ENCODE measurements at regions not wholly inside any gene's neighbourhood (a gene's known extent, or its start where the extent isn't known, plus 50 kb on each side); places are given as distances from the start of the nearest gene placed in this dataset.

DNA sequence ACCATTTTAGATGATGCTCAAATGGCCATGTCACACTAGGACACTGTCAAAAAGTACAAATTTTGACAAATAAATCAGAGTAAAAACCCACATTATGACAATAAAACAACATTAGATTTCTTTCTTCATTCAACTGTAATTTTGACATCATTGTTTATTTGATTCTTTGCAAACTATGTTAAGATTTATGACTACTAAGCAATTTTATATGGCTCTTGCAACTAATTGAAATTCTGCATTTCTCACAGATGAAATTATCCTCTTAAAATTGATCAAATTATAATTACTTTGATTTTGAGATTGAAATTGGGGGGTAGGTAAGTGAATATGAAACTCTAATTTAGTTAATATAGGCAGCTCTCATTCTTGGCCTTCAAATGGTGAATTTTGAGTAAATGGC, 59.8 kb downstream of the ATOH1 start:
- Histone ChIP-seq H3K4me2 (ENCODE audit: unreplicated experiment) (no peak overlapping the region), H3K36me3 (ENCODE audit: low read depth) (no peaks in the 10 kb centered on the region), H4K20me1 (ENCODE audit: insufficient read depth) (no peaks in the 10 kb centered on the region), H3K79me2 (ENCODE audit: insufficient read depth) (no peaks in the 10 kb centered on the region), H3K4me3 (no peak overlapping the region), H3K9ac (no peak overlapping the region), H3K9me3 (ENCODE audit: low read depth) (no peaks in the 10 kb centered on the region), H3K9me2 (ENCODE audit: insufficient read depth) (no peaks in the 10 kb centered on the region), H2AFZ (no peak overlapping the region), H3K27me3 (replicated peaks; ENCODE audit: insufficient read depth) (no peaks in the 10 kb centered on the region), H3F3A (ENCODE audit: insufficient read depth) (no peaks in the 10 kb centered on the region), H3K27ac (no peak overlapping the region), H3K4me1 (ENCODE audit: insufficient read depth) (no peaks in the 10 kb centered on the region)
- no peak for DNase-seq
- TF ChIP-seq EZH2 (IDR thresholded peaks at IDR 0.05; ENCODE audit: insufficient read depth, poor library complexity, severe bottlenecking) = no peak
- TF ChIP-seq EZH2phosphoT487 (IDR thresholded peaks at IDR 0.05; ENCODE audit: insufficient read depth, low read depth) = no peak
- in situ Hi-C loops (cut with MboI) = no loop called here

- Histone ChIP-seq H3K4me2 (ENCODE audit: unreplicated experiment) (no peak overlapping the region), H3K9me3 (ENCODE audit: low read depth) (no peaks in the 10 kb centered on the region), H3K4me1 (ENCODE audit: insufficient read depth) (no peaks in the 10 kb centered on the region), H3K27me3 (replicated peaks; ENCODE audit: insufficient read depth) (no peaks in the 10 kb centered on the region), H3K27ac (no peak overlapping the region), H3K4me3 (no peak overlapping the region), H4K20me1 (ENCODE audit: insufficient read depth) (no peaks in the 10 kb centered on the region), H3K9ac (no peak overlapping the region), H3K79me2 (ENCODE audit: insufficient read depth) (no peaks in the 10 kb centered on the region), H3K9me2 (ENCODE audit: insufficient read depth) (no peaks in the 10 kb centered on the region), H3K36me3 (ENCODE audit: low read depth) (no peaks in the 10 kb centered on the region), H2AFZ (no peak overlapping the region), H3F3A (ENCODE audit: insufficient read depth) (no peaks in the 10 kb centered on the region)
- in situ Hi-C loops (cut with MboI) = no loop called here
- TF ChIP-seq EZH2phosphoT487 (IDR thresholded peaks at IDR 0.05; ENCODE audit: insufficient read depth, low read depth) = no peak
- TF ChIP-seq EZH2 (IDR thresholded peaks at IDR 0.05; ENCODE audit: insufficient read depth, poor library complexity, severe bottlenecking) = no peak
- DNase-seq = no peak
These were observed 60.2 kb downstream of the ATOH1 start for GRCh38 chr4:93888768-93889167.

DNA sequence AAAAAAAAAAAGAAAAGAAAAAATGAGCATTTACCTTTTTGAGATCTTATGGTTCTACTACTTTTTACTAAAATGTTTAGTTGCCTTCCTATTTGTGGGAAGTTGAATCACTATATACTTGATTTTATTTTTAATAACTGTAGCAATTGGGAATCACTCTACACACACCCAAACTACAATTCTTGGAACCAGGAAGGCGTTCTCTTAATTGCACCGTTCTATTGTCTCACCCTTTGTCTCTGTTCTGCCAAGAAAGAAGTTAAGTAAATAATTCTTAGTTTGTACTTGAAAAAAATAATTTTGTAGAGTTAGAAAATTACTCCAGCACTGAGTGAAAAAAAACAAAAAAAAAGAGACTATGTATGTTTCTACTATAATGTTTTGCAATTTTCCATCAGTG, 62.7 kb downstream of the ATOH1 start:
- Histone ChIP-seq H3K36me3 (ENCODE audit: low read depth) (no peaks in the 10 kb centered on the region), H2AFZ (no peak overlapping the region), H3K4me3 (no peak overlapping the region), H3K4me1 (ENCODE audit: insufficient read depth) (no peaks in the 10 kb centered on the region), H3K9ac (no peak overlapping the region), H4K20me1 (ENCODE audit: insufficient read depth) (no peaks in the 10 kb centered on the region), H3K79me2 (ENCODE audit: insufficient read depth) (no peaks in the 10 kb centered on the region), H3K27me3 (replicated peaks; ENCODE audit: insufficient read depth) (no peaks in the 10 kb centered on the region), H3F3A (ENCODE audit: insufficient read depth) (no peaks in the 10 kb centered on the region), H3K27ac (no peak overlapping the region), H3K9me2 (ENCODE audit: insufficient read depth) (no peaks in the 10 kb centered on the region), H3K4me2 (ENCODE audit: unreplicated experiment) (no peak overlapping the region), H3K9me3 (ENCODE audit: low read depth) (no peaks in the 10 kb centered on the region)
- TF ChIP-seq EZH2phosphoT487 (IDR thresholded peaks at IDR 0.05; ENCODE audit: insufficient read depth, low read depth) = no peak
- no peak for TF ChIP-seq EZH2 (IDR thresholded peaks at IDR 0.05; ENCODE audit: insufficient read depth, poor library complexity, severe bottlenecking)
- in situ Hi-C loops (cut with MboI) = no loop called here
- no peak for DNase-seq
- WGBS, 2 experiments (ENCODE audit: low coverage in 1 of 2, low lambda C conversion rate in 2 of 2, missing lambda C conversion rate in 2 of 2) = 43 to 53% methylated on average over 2 of the region's 2 CpGs

GRCh38 chr4:93894995-93895394, 66.4 kb downstream of the ATOH1 start:
- no peaks in the 10 kb centered on the region for H3K9me3 ChIP-seq (ENCODE audit: low read depth)
- TF ChIP-seq EZH2phosphoT487 (IDR thresholded peaks at IDR 0.05; ENCODE audit: insufficient read depth, low read depth) (no peak), EZH2 (IDR thresholded peaks at IDR 0.05; ENCODE audit: insufficient read depth, poor library complexity, severe bottlenecking) (no peak)
- no peaks in the 10 kb centered on the region for H3K4me1 ChIP-seq (ENCODE audit: insufficient read depth)
- no peak overlapping the region for H2AFZ ChIP-seq
- no peaks in the 10 kb centered on the region for H3F3A ChIP-seq (ENCODE audit: insufficient read depth)
- WGBS, 2 experiments (ENCODE audit: low coverage in 1 of 2, low lambda C conversion rate in 2 of 2, missing lambda C conversion rate in 2 of 2) = 19 to 24% methylated on average over 2 of the region's 2 CpGs
- in situ Hi-C loops (cut with MboI) = no loop called here
- H3K36me3 ChIP-seq (ENCODE audit: low read depth) = no peaks in the 10 kb centered on the region
- H3K27ac ChIP-seq = no peak overlapping the region
- H3K79me2 ChIP-seq (ENCODE audit: insufficient read depth) = no peaks in the 10 kb centered on the region
- no peaks in the 10 kb centered on the region for H3K27me3 ChIP-seq (replicated peaks; ENCODE audit: insufficient read depth)
- no peak overlapping the region for H3K4me3 ChIP-seq
- H3K4me2 ChIP-seq (ENCODE audit: unreplicated experiment) = no peak overlapping the region
- DNase-seq = no peak
- no peak overlapping the region for H3K9ac ChIP-seq
- no peaks in the 10 kb centered on the region for H3K9me2 ChIP-seq (ENCODE audit: insufficient read depth)
- H4K20me1 ChIP-seq (ENCODE audit: insufficient read depth) = no peaks in the 10 kb centered on the region

DNA sequence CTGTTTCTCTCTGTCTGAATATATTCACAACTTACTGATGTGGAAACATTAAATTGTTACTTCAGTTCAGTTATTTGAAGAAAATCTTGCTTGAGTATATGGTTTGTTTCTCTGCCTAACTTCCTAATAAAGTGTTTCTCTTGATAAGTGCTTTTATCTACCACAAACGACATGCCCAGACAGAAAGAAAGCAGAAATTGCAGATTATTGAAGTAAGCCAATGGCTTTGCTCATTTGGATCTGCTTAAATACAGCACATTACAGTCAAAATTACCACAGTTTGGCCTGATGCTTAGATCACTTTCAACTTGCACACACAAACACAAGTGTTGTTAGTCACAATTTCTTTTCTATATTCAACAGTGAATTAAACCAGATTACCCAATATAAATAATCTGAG, 68.0 kb downstream of the ATOH1 start:
- TF ChIP-seq EZH2 (IDR thresholded peaks at IDR 0.05; ENCODE audit: insufficient read depth, poor library complexity, severe bottlenecking) = no peak
- no peak for TF ChIP-seq EZH2phosphoT487 (IDR thresholded peaks at IDR 0.05; ENCODE audit: insufficient read depth, low read depth)
- no peak for DNase-seq
- Histone ChIP-seq H3K36me3 (ENCODE audit: low read depth) (no peaks in the 10 kb centered on the region), H3F3A (ENCODE audit: insufficient read depth) (no peaks in the 10 kb centered on the region), H3K27ac (no peak overlapping the region), H4K20me1 (ENCODE audit: insufficient read depth) (no peaks in the 10 kb centered on the region), H3K27me3 (replicated peaks; ENCODE audit: insufficient read depth) (no peaks in the 10 kb centered on the region), H3K9me2 (ENCODE audit: insufficient read depth) (no peaks in the 10 kb centered on the region), H3K4me3 (no peak overlapping the region), H3K9me3 (ENCODE audit: low read depth) (no peaks in the 10 kb centered on the region), H3K9ac (no peak overlapping the region), H3K4me2 (ENCODE audit: unreplicated experiment) (no peak overlapping the region), H3K79me2 (ENCODE audit: insufficient read depth) (no peaks in the 10 kb centered on the region), H2AFZ (no peak overlapping the region), H3K4me1 (ENCODE audit: insufficient read depth) (no peaks in the 10 kb centered on the region)
- in situ Hi-C loops (cut with MboI) = no loop called here
- WGBS, 2 experiments (ENCODE audit: low coverage in 1 of 2, low lambda C conversion rate in 2 of 2, missing lambda C conversion rate in 2 of 2) = 0 to 2% methylated on average over 1 of the region's 1 CpG

All from GM23248 (cell line).